WERI-Rb-1 (cell line): ENCODE measurements at regions not wholly inside any gene's neighbourhood (a gene's known extent, or its start where the extent isn't known, plus 50 kb on each side); places are given as distances from the start of the nearest gene placed in this dataset.
"Not testable (repeated sequence)": the region's sequence is repeated elsewhere in the genome, so short reads cannot be mapped to it uniquely, and the experiment has no call there.

Experiments used
- DNase-seq: peaks from one replicate; pipeline ENCODE4 v3.0.0-alpha.2; 2020
- H3K27ac ChIP-seq: fragments of 250-450 bp; sonication (Bioruptor Pico); 2 replicates; pipeline ENCODE4 v1.5.1; 2020; ENCODE audit warnings: mild to moderate bottlenecking, moderate library complexity
- H3K27me3 ChIP-seq: fragments of 250-450 bp; sonication (Bioruptor Pico); 2 replicates; pipeline ENCODE4 v1.5.1; 2021; ENCODE audit warnings: mild to moderate bottlenecking, low read depth, moderate library complexity; ENCODE audit not compliant: insufficient read depth, severe bottlenecking
- H3K36me3 ChIP-seq: fragments of 250-450 bp; sonication (Bioruptor Pico); 2 replicates; pipeline ENCODE4 v1.5.1; 2020; ENCODE audit warnings: mild to moderate bottlenecking, moderate library complexity
- H3K4me3 ChIP-seq: 2 replicates; pipeline ENCODE4 v1.5.1; 2011; ENCODE audit warnings: low read depth, mild to moderate bottlenecking, control low read depth, low read length
- H3K9me3 ChIP-seq: fragments of 250-450 bp; sonication (Bioruptor Pico); 2 replicates; pipeline ENCODE4 v1.5.1; 2021; ENCODE audit warnings: mild to moderate bottlenecking, moderate library complexity; ENCODE audit not compliant: severe bottlenecking
- CTCF ChIP-seq: IDR thresholded peaks from 2 replicates; pipeline ENCODE4 v1.5.1; 2011; ENCODE audit warnings: low read depth, mild to moderate bottlenecking, control low read depth, inconsistent platforms, low read length

GRCh38 chr1:185388346-185388745, 71.3 kb upstream of the IVNS1ABP start:
- no peak for DNase-seq
- no peak overlapping the region for H3K27ac ChIP-seq
- H3K27me3 ChIP-seq = no peaks in the 10 kb centered on the region
- no peaks in the 10 kb centered on the region for H3K36me3 ChIP-seq
- no peak overlapping the region for H3K4me3 ChIP-seq
- H3K9me3 ChIP-seq = no peaks in the 10 kb centered on the region
- TF ChIP-seq CTCF = no peak

GRCh38 chr1:185385991-185386390, 68.9 kb upstream of the IVNS1ABP start:
- DNase-seq = no peak
- Histone ChIP-seq H3K9me3 (no peaks in the 10 kb centered on the region), H3K27me3 (no peaks in the 10 kb centered on the region), H3K36me3 (no peaks in the 10 kb centered on the region), H3K27ac (no peak overlapping the region), H3K4me3 (no peak overlapping the region)
- TF ChIP-seq CTCF = no peak

- H3K36me3 ChIP-seq, H3K4me3 ChIP-seq, H3K27ac ChIP-seq, H3K9me3 ChIP-seq, DNase-seq, H3K27me3 ChIP-seq: not testable (repeated sequence)
These were observed 66.8 kb upstream of the IVNS1ABP start for GRCh38 chr1:185383805-185384204.

GRCh38 chr1:185377831-185378230, 60.8 kb upstream of the IVNS1ABP start:
- Histone ChIP-seq H3K27ac (no peak overlapping the region), H3K27me3 (no peaks in the 10 kb centered on the region), H3K9me3 (no peaks in the 10 kb centered on the region), H3K4me3 (no peak overlapping the region), H3K36me3 (no peaks in the 10 kb centered on the region)
- DNase-seq = no peak
- TF ChIP-seq CTCF = no peak

- TF ChIP-seq CTCF = no peak
- H3K4me3 ChIP-seq = no peak overlapping the region
- H3K27ac ChIP-seq = no peak overlapping the region
- no peaks in the 10 kb centered on the region for H3K36me3 ChIP-seq
- H3K27me3 ChIP-seq = no peaks in the 10 kb centered on the region
- no peak for DNase-seq
- no peaks in the 10 kb centered on the region for H3K9me3 ChIP-seq
These were observed 60.0 kb upstream of the IVNS1ABP start for GRCh38 chr1:185376840-185377635.

GRCh38 chr1:185376288-185376687, 59.2 kb upstream of the IVNS1ABP start:
- TF ChIP-seq CTCF = no peak
- Histone ChIP-seq H3K9me3 (no peaks in the 10 kb centered on the region), H3K4me3 (no peak overlapping the region), H3K27me3 (no peaks in the 10 kb centered on the region), H3K36me3 (no peaks in the 10 kb centered on the region), H3K27ac (no peak overlapping the region)
- no peak for DNase-seq
